H7 (cell line): ENCODE measurements at regions not wholly inside any gene's neighbourhood (a gene's known extent, or its start where the extent isn't known, plus 50 kb on each side); places are given as distances from the start of the nearest gene placed in this dataset.

Experiments
- DNase-seq: peaks from one replicate; pipeline ENCODE4 v3.0.0; 2012
- H3K27me3 ChIP-seq: 2 replicates; pipeline ENCODE4 v1.6.0; 2011; ENCODE audit warnings: mild to moderate bottlenecking, low read length; ENCODE audit not compliant: control insufficient read depth, insufficient read depth
- H3K36me3 ChIP-seq: replicated peaks from 2 replicates; pipeline ENCODE4 v1.5.1; 2011; ENCODE audit warnings: low read length; ENCODE audit not compliant: control insufficient read depth, insufficient read depth
- H3K4me3 ChIP-seq: 2 replicates; pipeline ENCODE4 v1.5.1; 2011; ENCODE audit warnings: low read depth, mild to moderate bottlenecking, control low read depth, low read length, moderate library complexity; ENCODE audit not compliant: insufficient read depth

- H3K27me3 ChIP-seq = no peaks in the 10 kb centered on the region
- no peak for DNase-seq
- H3K36me3 ChIP-seq = no peaks in the 10 kb centered on the region
- H3K4me3 ChIP-seq = no peak overlapping the region
Measured at GRCh38 chr9:1639166-1639565, 376.0 kb upstream of the SMARCA2 start.

- Histone ChIP-seq H3K36me3 (no peaks in the 10 kb centered on the region), H3K4me3 (no peak overlapping the region), H3K27me3 (no peaks in the 10 kb centered on the region)
- no peak for DNase-seq
Measured at GRCh38 chr9:1647776-1648175, 367.4 kb upstream of the SMARCA2 start.

DNA sequence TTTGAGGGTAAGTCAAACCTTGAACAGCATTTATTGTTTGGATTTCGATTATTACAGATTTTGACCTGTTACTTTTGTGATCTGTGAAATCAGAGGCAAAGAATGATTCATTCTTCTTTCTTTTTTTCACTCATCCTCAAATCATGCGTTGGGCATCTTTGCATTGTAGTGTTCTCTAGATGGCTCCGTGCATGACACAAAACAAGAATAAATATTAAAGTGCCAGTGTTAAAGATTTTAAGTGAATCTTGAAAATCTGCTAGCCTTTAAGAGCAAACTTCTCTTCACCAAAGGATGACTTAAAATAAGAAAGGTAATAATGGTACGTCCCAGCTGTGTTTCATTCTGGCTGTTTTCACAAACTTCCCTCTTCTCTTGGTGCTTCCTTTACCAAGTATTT is 361.9 kb upstream of the SMARCA2 start:
- no peaks in the 10 kb centered on the region for H3K36me3 ChIP-seq
- no peak for DNase-seq
- no peaks in the 10 kb centered on the region for H3K27me3 ChIP-seq
- H3K4me3 ChIP-seq = no peak overlapping the region

DNA sequence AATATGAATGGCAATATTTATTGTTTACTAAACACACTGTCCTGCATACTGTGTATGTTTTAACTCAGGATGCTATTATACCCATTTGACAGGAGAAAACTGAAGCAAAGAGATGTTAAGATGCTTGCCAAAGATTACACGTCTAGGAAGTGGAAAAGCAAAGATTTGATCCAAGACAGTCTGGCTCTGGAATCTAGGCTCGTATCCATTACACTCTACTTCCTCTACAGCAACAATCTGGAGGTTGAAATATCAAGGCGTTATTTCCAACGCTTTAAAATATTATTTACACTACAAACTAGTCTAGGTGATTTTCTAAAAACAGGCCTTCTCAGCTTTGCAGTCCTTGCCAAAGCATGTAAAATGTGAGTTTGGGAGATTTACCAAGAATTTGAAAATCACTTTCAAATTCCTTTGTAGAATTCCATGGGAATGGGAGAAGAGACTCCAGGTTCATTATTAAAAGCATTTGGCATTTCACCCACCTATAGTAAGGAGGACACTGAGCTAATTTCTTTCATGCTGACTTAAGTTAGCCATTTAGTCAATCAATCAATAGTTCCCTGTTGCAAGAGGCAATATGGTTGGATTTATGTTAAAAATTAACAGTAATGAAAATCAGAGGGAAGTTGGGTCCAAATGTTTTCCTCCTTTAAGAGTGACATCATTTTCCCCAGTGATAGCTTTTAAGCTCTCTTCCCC is 356.3 kb upstream of the SMARCA2 start:
- no peak overlapping the region for H3K4me3 ChIP-seq

DNA sequence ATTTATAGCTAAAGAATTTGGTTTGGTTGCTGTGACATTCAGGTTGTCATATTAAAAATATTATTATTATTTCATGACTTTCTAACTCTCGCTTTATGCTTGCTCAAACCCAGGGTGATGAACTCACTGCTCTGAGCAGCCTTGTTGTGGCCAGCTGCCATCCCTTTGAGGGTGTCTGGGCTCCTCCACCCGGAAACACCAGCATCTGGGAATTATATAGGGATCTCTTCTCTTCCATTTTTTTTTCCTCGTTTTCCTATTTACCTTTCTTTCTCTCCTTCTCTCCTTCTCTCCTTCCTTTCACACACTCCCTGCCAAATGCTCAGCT is 355.8 kb upstream of the SMARCA2 start:
- DNase-seq = no peak
- Histone ChIP-seq H3K27me3 (no peaks in the 10 kb centered on the region), H3K36me3 (no peaks in the 10 kb centered on the region)

More for the DNA sequence above, 356.3 kb upstream of the SMARCA2 start:
- Histone ChIP-seq H3K27me3 (no peaks in the 10 kb centered on the region), H3K36me3 (no peaks in the 10 kb centered on the region)
- no peak for DNase-seq

DNA sequence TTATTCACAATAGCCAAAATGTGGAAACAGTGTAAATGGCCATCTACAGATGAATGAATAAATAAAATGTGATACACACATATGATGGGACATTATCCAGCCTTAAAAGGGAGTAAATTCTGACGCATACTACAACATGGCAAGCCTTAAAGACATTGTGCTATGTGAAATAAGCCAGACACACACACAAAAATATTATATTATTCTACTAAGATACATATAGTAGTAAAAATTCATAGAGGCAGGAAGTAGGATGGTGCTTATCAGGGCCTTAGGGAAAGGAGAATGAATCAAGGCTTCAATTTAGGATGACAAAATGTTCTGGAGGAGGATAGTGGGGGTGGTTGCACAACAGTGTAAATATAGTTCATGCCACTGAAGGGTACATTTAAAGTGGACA is 346.7 kb upstream of the SMARCA2 start:
- Histone ChIP-seq H3K27me3 (no peaks in the 10 kb centered on the region), H3K36me3 (no peaks in the 10 kb centered on the region), H3K4me3 (no peak overlapping the region)
- DNase-seq = no peak

More for the DNA sequence above, 355.8 kb upstream of the SMARCA2 start:
- no peak overlapping the region for H3K4me3 ChIP-seq

GRCh38 chr9:1673300-1673699 is 341.8 kb upstream of the SMARCA2 start:
- Histone ChIP-seq H3K27me3 (no peaks in the 10 kb centered on the region), H3K36me3 (no peaks in the 10 kb centered on the region), H3K4me3 (no peak overlapping the region)
- no peak for DNase-seq

DNA sequence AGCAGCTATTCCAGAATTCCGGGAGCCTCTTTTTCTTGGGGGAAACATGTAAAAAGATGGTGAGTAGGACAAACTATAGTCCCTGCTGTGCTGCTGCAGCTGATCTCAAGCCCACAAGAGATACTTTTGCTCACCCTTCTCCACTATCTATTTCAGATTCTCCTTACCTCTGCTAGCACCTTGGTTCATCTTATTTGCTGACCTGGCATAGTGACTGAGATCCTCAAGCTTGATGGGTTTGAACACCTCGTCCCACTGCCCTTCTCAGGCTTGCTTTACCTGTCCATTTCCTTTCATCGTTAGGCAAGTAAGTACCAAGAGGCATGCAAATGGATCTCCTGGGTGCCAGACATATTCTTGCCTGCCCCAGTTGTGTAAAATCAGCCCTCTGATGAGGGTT is 338.4 kb upstream of the SMARCA2 start:
- DNase-seq = no peak

DNA sequence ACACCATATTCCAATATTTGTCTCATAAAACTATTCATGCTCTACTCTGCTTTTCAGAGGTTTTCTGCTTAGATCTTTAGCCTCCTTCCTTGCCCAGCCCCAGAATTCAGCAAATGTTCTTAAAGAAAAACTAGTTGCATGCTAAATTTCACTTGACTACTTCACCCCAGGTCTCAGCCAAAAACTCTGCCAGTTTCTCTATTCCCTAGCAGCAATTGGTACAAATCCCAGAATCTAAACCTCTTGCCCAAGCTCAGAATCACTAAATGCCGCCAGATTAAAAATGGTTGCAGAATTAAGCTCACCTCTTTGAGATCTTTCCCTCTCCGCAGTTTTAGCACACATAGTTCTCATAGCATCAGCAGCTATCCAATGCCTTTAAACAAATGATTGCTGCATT is 331.2 kb upstream of the SMARCA2 start:
- Histone ChIP-seq H3K4me3 (no peak overlapping the region), H3K27me3 (no peaks in the 10 kb centered on the region), H3K36me3 (no peaks in the 10 kb centered on the region)
- no peak for DNase-seq

More for the DNA sequence above, 338.4 kb upstream of the SMARCA2 start:
- Histone ChIP-seq H3K36me3 (no peaks in the 10 kb centered on the region), H3K27me3 (no peaks in the 10 kb centered on the region), H3K4me3 (no peak overlapping the region)

DNA sequence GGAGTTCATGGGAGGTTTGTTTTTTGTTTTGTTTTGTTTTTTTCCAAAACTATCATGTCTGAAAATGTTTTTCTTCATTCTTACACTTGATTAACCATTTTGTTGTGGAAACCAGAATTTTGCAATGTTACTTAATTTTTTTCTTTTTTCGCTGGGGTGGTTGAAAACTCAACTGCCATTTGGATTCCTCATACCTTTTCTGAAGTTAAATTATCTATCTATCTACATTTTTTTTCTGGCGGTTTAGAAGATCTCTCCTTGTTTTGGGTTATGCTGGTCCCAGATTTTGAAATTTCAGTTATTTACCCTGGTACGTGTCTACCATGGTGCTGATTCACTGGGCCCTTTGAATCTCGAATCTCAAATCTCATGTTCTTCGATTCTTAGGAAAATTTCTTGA is 316.2 kb upstream of the SMARCA2 start:
- H3K4me3 ChIP-seq = no peak overlapping the region
- no peaks in the 10 kb centered on the region for H3K27me3 ChIP-seq
- no peaks in the 10 kb centered on the region for H3K36me3 ChIP-seq
- DNase-seq = no peak

GRCh38 chr9:1701113-1701512 is 314.0 kb upstream of the SMARCA2 start:
- no peak for DNase-seq
- Histone ChIP-seq H3K36me3 (no peaks in the 10 kb centered on the region), H3K4me3 (no peak overlapping the region), H3K27me3 (no peaks in the 10 kb centered on the region)

DNA sequence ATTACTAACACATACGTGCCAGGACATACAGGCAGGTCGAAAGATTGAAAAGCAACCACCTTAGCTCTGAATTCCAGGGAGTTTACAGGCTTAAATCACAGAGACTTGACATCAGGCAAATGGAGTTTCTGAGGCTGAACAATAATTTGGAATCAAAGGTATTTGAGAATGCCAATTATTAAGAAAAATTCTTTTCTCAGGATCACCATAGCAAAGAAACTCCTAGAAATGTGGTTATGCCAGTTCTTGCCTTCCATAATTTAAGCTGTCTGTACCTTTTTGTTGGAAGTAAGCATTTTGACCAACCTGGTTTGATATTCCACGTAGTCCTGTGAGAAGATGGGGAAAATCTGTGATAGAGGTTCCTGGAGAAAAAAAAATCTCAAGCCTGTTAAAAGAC is 312.4 kb upstream of the SMARCA2 start:
- Histone ChIP-seq H3K27me3 (no peaks in the 10 kb centered on the region), H3K4me3 (no peak overlapping the region), H3K36me3 (no peaks in the 10 kb centered on the region)
- DNase-seq = no peak

- DNase-seq = no peak
- no peak overlapping the region for H3K4me3 ChIP-seq
- no peaks in the 10 kb centered on the region for H3K36me3 ChIP-seq
- H3K27me3 ChIP-seq = no peaks in the 10 kb centered on the region
Measured at GRCh38 chr9:1707291-1707690, 307.9 kb upstream of the SMARCA2 start.

- Histone ChIP-seq H3K4me3 (no peak overlapping the region), H3K36me3 (no peaks in the 10 kb centered on the region), H3K27me3 (no peaks in the 10 kb centered on the region)
- no peak for DNase-seq
Measured at GRCh38 chr9:1708219-1708618, 306.9 kb upstream of the SMARCA2 start.

- peak; percentile 10 for DNase-seq
- no peak overlapping the region for H3K4me3 ChIP-seq
Measured at GRCh38 chr9:1709347-1709746, 305.8 kb upstream of the SMARCA2 start.

GRCh38 chr9:1712861-1713450 is 302.2 kb upstream of the SMARCA2 start:
- no peaks in the 10 kb centered on the region for H3K36me3 ChIP-seq
- no peaks in the 10 kb centered on the region for H3K27me3 ChIP-seq
- DNase-seq = no peak
- H3K4me3 ChIP-seq = no peak overlapping the region

More at GRCh38 chr9:1709347-1709746, 305.8 kb upstream of the SMARCA2 start:
- no peaks in the 10 kb centered on the region for H3K36me3 ChIP-seq
- H3K27me3 ChIP-seq = no peaks in the 10 kb centered on the region
